ENCODE measurements at regions not wholly inside any gene's neighbourhood (a gene's known extent, or its start where the extent isn't known, plus 50 kb on each side); places are given as distances from the start of the nearest gene placed in this dataset.

- TF ChIP-seq REST (IDR thresholded peaks at IDR 0.05; ENCODE audit: unreplicated experiment) (no peak), ZNF114 (CRISPR knock-in tag; IDR thresholded peaks at IDR 0.05) (no peak)
Observed at GRCh38 chr16:79523971-79524370, 76.6 kb downstream of the MAF start (continued).

- Mint-ChIP-seq H3K9me3 (no peaks in the 10 kb centered on the region), H3K27ac (no peak overlapping the region), H3K27me3 (ENCODE audit: insufficient read depth, low read depth, poor library complexity) (peaks cover 11% of the 10 kb centered on the region), H3K4me1 (0 out of 3 replicates have a peak, but pooled peaks cover 3% of the 10 kb centered on the region), H3K4me3 (no peak overlapping the region), H3K36me3 (ENCODE audit: low read depth) (no peaks in the 10 kb centered on the region)
- Histone ChIP-seq H2AFZ (no peak overlapping the region), H3F3A (replicated peaks; ENCODE audit: low read depth) (no peaks in the 10 kb centered on the region), H3K79me2 (replicated peaks; ENCODE audit: insufficient read depth) (no peaks in the 10 kb centered on the region), H3K4me2 (no peak overlapping the region), H3K4me1 (ENCODE audit: insufficient read depth) (no peaks in the 10 kb centered on the region), H4K20me1 (replicated peaks; ENCODE audit: insufficient read depth) (no peaks in the 10 kb centered on the region), H3K27me3 (ENCODE audit: insufficient read depth) (no peaks in the 10 kb centered on the region), H3K36me3 (ENCODE audit: insufficient read depth) (no peaks in the 10 kb centered on the region), H3K27ac (ENCODE audit: low read depth) (no peak overlapping the region), H3K9me2 (ENCODE audit: insufficient read depth) (peaks cover 10% of the 10 kb centered on the region; the same call in 1 of the 2 replicates), H3K4me3 (no peak overlapping the region)
- no peak for ATAC-seq
- no peak for TF ChIP-seq POLR2AphosphoS5 (IDR thresholded peaks at IDR 0.05; ENCODE audit: low read depth)
- no peak for TF ChIP-seq JUNB (IDR thresholded peaks at IDR 0.05; ENCODE audit: unreplicated experiment)
- no peak for TF ChIP-seq EZH2phosphoT487 (IDR thresholded peaks at IDR 0.05; ENCODE audit: unreplicated experiment)
- DNase-seq (ENCODE audit: low spot score) = no peak
Observed at GRCh38 chr16:79519448-79519847, 81.1 kb downstream of the MAF start.

GRCh38 chr16:79517156-79517555 lies 83.4 kb downstream of the MAF start:
- Mint-ChIP-seq H3K36me3 (ENCODE audit: low read depth) (no peaks in the 10 kb centered on the region), H3K4me3 (no peak overlapping the region), H3K9me3 (no peaks in the 10 kb centered on the region), H3K27me3 (ENCODE audit: insufficient read depth, low read depth, poor library complexity) (peaks cover 7% of the 10 kb centered on the region), H3K27ac (no peak overlapping the region), H3K4me1 (no peaks in the 10 kb centered on the region)
- H3K4me3 ChIP-seq = no peak overlapping the region
- no peaks in the 10 kb centered on the region for H3K4me1 ChIP-seq (ENCODE audit: insufficient read depth)
- DNase-seq (ENCODE audit: low spot score) (no peak), ATAC-seq (no peak)
- no peaks in the 10 kb centered on the region for H4K20me1 ChIP-seq (replicated peaks; ENCODE audit: insufficient read depth)
- H3K79me2 ChIP-seq (replicated peaks; ENCODE audit: insufficient read depth) = no peaks in the 10 kb centered on the region
- no peaks in the 10 kb centered on the region for H3K27me3 ChIP-seq (ENCODE audit: insufficient read depth)
- H3K27ac ChIP-seq (ENCODE audit: low read depth) = no peak overlapping the region
- no peaks in the 10 kb centered on the region for H3F3A ChIP-seq (replicated peaks; ENCODE audit: low read depth)
- H3K36me3 ChIP-seq (ENCODE audit: insufficient read depth) = no peaks in the 10 kb centered on the region
- H3K4me2 ChIP-seq = no peak overlapping the region
- H3K9me2 ChIP-seq (ENCODE audit: insufficient read depth) = peaks cover 10% of the 10 kb centered on the region; the same call in 1 of the 2 replicates
- H2AFZ ChIP-seq = no peak overlapping the region
- TF ChIP-seq REST (IDR thresholded peaks at IDR 0.05; ENCODE audit: unreplicated experiment) = no peak
- TF ChIP-seq NANOG (IDR thresholded peaks at IDR 0.05; ENCODE audit: borderline replicate concordance) = no peak
- TF ChIP-seq STAT1 (IDR thresholded peaks at IDR 0.05; ENCODE audit: unreplicated experiment) = no peak
- TF ChIP-seq CTCF (conservative IDR thresholded peaks at IDR 0.05; ENCODE audit: low read depth in 2 of 2) = no peak
- no peak for TF ChIP-seq CREB1 (CRISPR knock-in tag; IDR thresholded peaks at IDR 0.05; ENCODE audit: low read depth)
- no peak for TF ChIP-seq ZNF331 (CRISPR knock-in tag; IDR thresholded peaks at IDR 0.05; ENCODE audit: low read depth)
- TF ChIP-seq ETS1 (IDR thresholded peaks at IDR 0.05) = no peak
- TF ChIP-seq JUNB (IDR thresholded peaks at IDR 0.05; ENCODE audit: unreplicated experiment) = no peak
- TF ChIP-seq POLR2AphosphoS5 (IDR thresholded peaks at IDR 0.05; ENCODE audit: low read depth) = no peak
- no peak for TF ChIP-seq EZH2phosphoT487 (IDR thresholded peaks at IDR 0.05; ENCODE audit: unreplicated experiment)
- TF ChIP-seq EZH2 (IDR thresholded peaks at IDR 0.05; ENCODE audit: low read depth, unreplicated experiment) = no peak
